ENCODE measurements at regions not wholly inside any gene's neighbourhood (a gene's known extent, or its start where the extent isn't known, plus 50 kb on each side); places are given as distances from the start of the nearest gene placed in this dataset.

DNA sequence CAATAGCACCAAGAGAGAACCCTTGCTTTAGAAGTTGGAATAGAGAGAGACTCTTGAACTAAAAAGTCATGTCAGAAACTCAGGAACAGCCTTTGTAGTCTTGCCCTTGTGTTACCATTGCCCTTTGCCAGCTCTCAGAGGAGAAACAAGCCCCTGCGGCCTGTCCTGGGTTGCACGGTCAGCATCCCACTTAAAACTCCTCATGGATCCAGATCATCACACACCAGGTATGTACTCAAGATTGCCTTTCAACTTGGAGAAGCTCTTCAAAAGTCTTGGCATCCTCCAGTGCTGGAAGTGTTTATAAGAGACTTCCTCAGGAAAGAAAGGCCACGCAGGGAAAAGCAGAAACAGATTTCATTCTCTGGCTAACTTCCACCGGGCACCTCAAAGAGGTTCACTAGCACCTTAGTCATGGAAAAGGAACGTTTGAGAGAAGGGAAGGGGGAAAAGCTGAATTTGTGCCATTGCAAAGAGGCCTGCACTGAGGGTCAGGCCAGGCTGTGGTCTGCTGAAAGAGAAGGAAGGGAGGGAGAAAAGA lies 594.2 kb downstream of the MED13L start:
- H3K9me2 ChIP-seq (ENCODE audit: insufficient read depth, low read length): no peaks in the 10 kb centered on the region
- H3K27ac ChIP-seq (ENCODE audit: low read length): no peak overlapping the region
- TF ChIP-seq EZH2 (IDR thresholded peaks at IDR 0.05; ENCODE audit: borderline replicate concordance, insufficient read depth, low read length, poor library complexity, severe bottlenecking) (no peak), POLR2AphosphoS5 (IDR thresholded peaks at IDR 0.05) (no peak), TAF1 (IDR thresholded peaks at IDR 0.05; ENCODE audit: low read depth) (no peak), SMC3 (conservative IDR thresholded peaks at IDR 0.05; ENCODE audit: poor library complexity) (no peak), EP300 (conservative IDR thresholded peaks at IDR 0.05; ENCODE audit: poor library complexity, severe bottlenecking) (no peak), RAD21 (conservative IDR thresholded peaks at IDR 0.05) (no peak), MXI1 (conservative IDR thresholded peaks at IDR 0.05; ENCODE audit: poor library complexity, severe bottlenecking) (no peak)
- TF ChIP-seq, protein P1, sequence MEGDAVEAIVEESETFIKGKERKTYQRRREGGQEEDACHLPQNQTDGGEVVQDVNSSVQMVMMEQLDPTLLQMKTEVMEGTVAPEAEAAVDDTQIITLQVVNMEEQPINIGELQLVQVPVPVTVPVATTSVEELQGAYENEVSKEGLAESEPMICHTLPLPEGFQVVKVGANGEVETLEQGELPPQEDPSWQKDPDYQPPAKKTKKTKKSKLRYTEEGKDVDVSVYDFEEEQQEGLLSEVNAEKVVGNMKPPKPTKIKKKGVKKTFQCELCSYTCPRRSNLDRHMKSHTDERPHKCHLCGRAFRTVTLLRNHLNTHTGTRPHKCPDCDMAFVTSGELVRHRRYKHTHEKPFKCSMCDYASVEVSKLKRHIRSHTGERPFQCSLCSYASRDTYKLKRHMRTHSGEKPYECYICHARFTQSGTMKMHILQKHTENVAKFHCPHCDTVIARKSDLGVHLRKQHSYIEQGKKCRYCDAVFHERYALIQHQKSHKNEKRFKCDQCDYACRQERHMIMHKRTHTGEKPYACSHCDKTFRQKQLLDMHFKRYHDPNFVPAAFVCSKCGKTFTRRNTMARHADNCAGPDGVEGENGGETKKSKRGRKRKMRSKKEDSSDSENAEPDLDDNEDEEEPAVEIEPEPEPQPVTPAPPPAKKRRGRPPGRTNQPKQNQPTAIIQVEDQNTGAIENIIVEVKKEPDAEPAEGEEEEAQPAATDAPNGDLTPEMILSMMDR (IDR thresholded peaks at IDR 0.05; ENCODE audit: poor library complexity, severe bottlenecking): no peak
- TF ChIP-seq, protein P2, sequence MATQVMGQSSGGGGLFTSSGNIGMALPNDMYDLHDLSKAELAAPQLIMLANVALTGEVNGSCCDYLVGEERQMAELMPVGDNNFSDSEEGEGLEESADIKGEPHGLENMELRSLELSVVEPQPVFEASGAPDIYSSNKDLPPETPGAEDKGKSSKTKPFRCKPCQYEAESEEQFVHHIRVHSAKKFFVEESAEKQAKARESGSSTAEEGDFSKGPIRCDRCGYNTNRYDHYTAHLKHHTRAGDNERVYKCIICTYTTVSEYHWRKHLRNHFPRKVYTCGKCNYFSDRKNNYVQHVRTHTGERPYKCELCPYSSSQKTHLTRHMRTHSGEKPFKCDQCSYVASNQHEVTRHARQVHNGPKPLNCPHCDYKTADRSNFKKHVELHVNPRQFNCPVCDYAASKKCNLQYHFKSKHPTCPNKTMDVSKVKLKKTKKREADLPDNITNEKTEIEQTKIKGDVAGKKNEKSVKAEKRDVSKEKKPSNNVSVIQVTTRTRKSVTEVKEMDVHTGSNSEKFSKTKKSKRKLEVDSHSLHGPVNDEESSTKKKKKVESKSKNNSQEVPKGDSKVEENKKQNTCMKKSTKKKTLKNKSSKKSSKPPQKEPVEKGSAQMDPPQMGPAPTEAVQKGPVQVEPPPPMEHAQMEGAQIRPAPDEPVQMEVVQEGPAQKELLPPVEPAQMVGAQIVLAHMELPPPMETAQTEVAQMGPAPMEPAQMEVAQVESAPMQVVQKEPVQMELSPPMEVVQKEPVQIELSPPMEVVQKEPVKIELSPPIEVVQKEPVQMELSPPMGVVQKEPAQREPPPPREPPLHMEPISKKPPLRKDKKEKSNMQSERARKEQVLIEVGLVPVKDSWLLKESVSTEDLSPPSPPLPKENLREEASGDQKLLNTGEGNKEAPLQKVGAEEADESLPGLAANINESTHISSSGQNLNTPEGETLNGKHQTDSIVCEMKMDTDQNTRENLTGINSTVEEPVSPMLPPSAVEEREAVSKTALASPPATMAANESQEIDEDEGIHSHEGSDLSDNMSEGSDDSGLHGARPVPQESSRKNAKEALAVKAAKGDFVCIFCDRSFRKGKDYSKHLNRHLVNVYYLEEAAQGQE (IDR thresholded peaks at IDR 0.05; ENCODE audit: borderline replicate concordance): no peak
- no peaks in the 10 kb centered on the region for H3K27me3 ChIP-seq (ENCODE audit: insufficient read depth, low read depth, low read length)
- no peaks in the 10 kb centered on the region for H4K20me1 ChIP-seq (ENCODE audit: insufficient read depth)
- no peak overlapping the region for H3K4me2 ChIP-seq (ENCODE audit: low read length)
- no peaks in the 10 kb centered on the region for H3K36me3 ChIP-seq (ENCODE audit: insufficient read depth, low read length)
- H2AFZ ChIP-seq (ENCODE audit: low read depth, low read length): no peak overlapping the region
- no peaks in the 10 kb centered on the region for H3K9me3 ChIP-seq (ENCODE audit: low read length)
- no peaks in the 10 kb centered on the region for H3F3A ChIP-seq (ENCODE audit: insufficient read depth, low read length, poor library complexity, severe bottlenecking)
- no peaks in the 10 kb centered on the region for H3K79me2 ChIP-seq (replicated peaks; ENCODE audit: insufficient read depth, low read length)
- H3K9ac ChIP-seq (ENCODE audit: low read length): no peak overlapping the region
- no peak overlapping the region for H3K4me3 ChIP-seq (ENCODE audit: low read length)

DNA sequence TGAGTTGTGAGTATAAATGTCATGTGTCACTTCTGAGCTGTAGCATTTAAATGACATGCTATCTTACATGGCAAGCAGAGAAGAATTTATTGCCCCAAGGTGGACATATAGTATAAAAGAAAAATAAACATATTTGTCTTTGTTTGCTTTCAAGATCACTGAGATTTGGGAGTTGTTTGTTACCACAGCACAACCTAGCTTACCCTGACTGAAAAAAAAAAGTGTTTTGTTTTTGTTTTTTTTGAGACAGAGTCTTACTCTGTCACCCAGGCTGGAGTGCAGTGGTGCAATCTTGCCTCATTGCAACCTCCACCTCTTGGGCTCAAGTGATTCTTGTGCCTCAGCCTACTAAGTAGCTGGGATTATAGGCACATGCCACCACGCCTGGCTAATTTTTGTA lies 596.5 kb downstream of the MED13L start:
- no peak overlapping the region for H3K9ac ChIP-seq (ENCODE audit: low read length)
- no peaks in the 10 kb centered on the region for H4K20me1 ChIP-seq (ENCODE audit: insufficient read depth)
- no peaks in the 10 kb centered on the region for H3K36me3 ChIP-seq (ENCODE audit: insufficient read depth, low read length)
- H3K4me2 ChIP-seq (ENCODE audit: low read length): no peak overlapping the region
- H3K9me2 ChIP-seq (ENCODE audit: insufficient read depth, low read length): no peaks in the 10 kb centered on the region
- H3K79me2 ChIP-seq (replicated peaks; ENCODE audit: insufficient read depth, low read length): no peaks in the 10 kb centered on the region
- no peaks in the 10 kb centered on the region for H3K27me3 ChIP-seq (ENCODE audit: insufficient read depth, low read depth, low read length)
- H3K4me3 ChIP-seq (ENCODE audit: low read length): no peak overlapping the region
- H3K9me3 ChIP-seq (ENCODE audit: low read length): no peaks in the 10 kb centered on the region
- TF ChIP-seq, protein P1 (IDR thresholded peaks at IDR 0.05; ENCODE audit: poor library complexity, severe bottlenecking): no peak
- no peak for TF ChIP-seq RAD21 (conservative IDR thresholded peaks at IDR 0.05)
- TF ChIP-seq EZH2 (IDR thresholded peaks at IDR 0.05; ENCODE audit: borderline replicate concordance, insufficient read depth, low read length, poor library complexity, severe bottlenecking): no peak
- TF ChIP-seq POLR2AphosphoS5 (IDR thresholded peaks at IDR 0.05): no peak
- TF ChIP-seq SMC3 (conservative IDR thresholded peaks at IDR 0.05; ENCODE audit: poor library complexity): no peak
- no peak for TF ChIP-seq MXI1 (conservative IDR thresholded peaks at IDR 0.05; ENCODE audit: poor library complexity, severe bottlenecking)
- no peak for TF ChIP-seq EP300 (conservative IDR thresholded peaks at IDR 0.05; ENCODE audit: poor library complexity, severe bottlenecking)
- TF ChIP-seq, protein P2 (IDR thresholded peaks at IDR 0.05; ENCODE audit: borderline replicate concordance): no peak
- TF ChIP-seq TAF1 (IDR thresholded peaks at IDR 0.05; ENCODE audit: low read depth): no peak
- no peak overlapping the region for H3K27ac ChIP-seq (ENCODE audit: low read length)
- no peak overlapping the region for H2AFZ ChIP-seq (ENCODE audit: low read depth, low read length)
- no peaks in the 10 kb centered on the region for H3F3A ChIP-seq (ENCODE audit: insufficient read depth, low read length, poor library complexity, severe bottlenecking)
